ENCODE measurements at regions not wholly inside any gene's neighbourhood (a gene's known extent, or its start where the extent isn't known, plus 50 kb on each side); places are given as distances from the start of the nearest gene placed in this dataset.

DNA sequence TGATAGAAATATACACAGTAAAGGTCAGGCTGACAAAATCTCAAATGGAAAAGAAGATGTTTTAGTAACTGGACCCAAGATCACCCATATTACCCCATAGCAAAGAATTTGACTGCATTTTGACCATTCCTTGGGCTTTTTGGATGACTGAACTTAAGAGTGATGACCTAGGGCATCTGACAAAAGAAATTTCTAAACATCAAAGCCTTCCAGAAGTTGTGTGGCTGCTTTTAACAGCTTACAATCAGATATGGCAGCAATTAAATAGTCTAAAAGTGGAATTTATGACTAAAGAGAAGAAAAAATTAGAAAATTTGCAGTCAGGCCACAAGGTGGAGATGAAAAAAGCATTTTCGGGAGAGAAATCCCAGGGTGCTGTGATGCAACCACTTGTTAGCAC, 563.0 kb downstream of the RERGL start:
- H3K9me3 ChIP-seq (ENCODE audit: control insufficient read depth, insufficient read depth, low read length): peaks cover 4% of the 10 kb centered on the region; the same call in 1 of the 2 replicates
- TF ChIP-seq, protein P1, sequence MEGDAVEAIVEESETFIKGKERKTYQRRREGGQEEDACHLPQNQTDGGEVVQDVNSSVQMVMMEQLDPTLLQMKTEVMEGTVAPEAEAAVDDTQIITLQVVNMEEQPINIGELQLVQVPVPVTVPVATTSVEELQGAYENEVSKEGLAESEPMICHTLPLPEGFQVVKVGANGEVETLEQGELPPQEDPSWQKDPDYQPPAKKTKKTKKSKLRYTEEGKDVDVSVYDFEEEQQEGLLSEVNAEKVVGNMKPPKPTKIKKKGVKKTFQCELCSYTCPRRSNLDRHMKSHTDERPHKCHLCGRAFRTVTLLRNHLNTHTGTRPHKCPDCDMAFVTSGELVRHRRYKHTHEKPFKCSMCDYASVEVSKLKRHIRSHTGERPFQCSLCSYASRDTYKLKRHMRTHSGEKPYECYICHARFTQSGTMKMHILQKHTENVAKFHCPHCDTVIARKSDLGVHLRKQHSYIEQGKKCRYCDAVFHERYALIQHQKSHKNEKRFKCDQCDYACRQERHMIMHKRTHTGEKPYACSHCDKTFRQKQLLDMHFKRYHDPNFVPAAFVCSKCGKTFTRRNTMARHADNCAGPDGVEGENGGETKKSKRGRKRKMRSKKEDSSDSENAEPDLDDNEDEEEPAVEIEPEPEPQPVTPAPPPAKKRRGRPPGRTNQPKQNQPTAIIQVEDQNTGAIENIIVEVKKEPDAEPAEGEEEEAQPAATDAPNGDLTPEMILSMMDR (IDR thresholded peaks at IDR 0.05; ENCODE audit: low read depth, low read length): no peak
- CTCF ChIA-PET: no interaction called here
- no peak for DNase-seq (ENCODE audit: low read depth, low spot score)
- H3K27me3 ChIP-seq (ENCODE audit: control insufficient read depth, insufficient read depth, low read length): no peaks in the 10 kb centered on the region
- H3K4me3 ChIP-seq (ENCODE audit: low read depth, low read length): no peak overlapping the region
- POLR2A ChIA-PET: no interaction called here
- no peak overlapping the region for H3K27ac ChIP-seq (ENCODE audit: low read depth, low read length)

DNA sequence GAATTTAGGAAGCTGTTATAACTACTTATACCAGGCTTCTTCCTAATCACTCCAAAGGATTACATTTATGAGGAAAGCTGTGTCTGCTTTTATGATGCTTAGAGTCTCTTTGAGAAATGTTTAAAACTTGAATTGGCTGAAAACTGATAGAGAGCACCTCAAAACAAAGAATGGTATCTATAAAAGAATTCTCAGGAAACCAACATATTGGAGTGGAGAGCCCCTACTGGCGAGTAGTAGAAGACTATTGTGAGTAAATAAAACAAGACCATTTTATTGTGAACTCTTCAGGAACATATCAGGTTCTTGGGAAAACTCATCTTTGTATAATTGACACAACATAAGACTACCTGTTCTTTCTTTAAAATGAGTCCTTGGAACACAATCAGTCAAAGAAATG, 578.6 kb downstream of the RERGL start:
- Histone ChIP-seq H3K4me3 (ENCODE audit: low read depth, low read length) (no peak overlapping the region), H3K27ac (ENCODE audit: low read depth, low read length) (no peak overlapping the region), H3K27me3 (ENCODE audit: control insufficient read depth, insufficient read depth, low read length) (no peaks in the 10 kb centered on the region), H3K9me3 (ENCODE audit: control insufficient read depth, insufficient read depth, low read length) (peaks cover 7% of the 10 kb centered on the region)
- DNase-seq (ENCODE audit: low read depth, low spot score): no peak
- CTCF ChIA-PET: no interaction called here
- POLR2A ChIA-PET: no interaction called here
- TF ChIP-seq, protein P1 (IDR thresholded peaks at IDR 0.05; ENCODE audit: low read depth, low read length): no peak

DNA sequence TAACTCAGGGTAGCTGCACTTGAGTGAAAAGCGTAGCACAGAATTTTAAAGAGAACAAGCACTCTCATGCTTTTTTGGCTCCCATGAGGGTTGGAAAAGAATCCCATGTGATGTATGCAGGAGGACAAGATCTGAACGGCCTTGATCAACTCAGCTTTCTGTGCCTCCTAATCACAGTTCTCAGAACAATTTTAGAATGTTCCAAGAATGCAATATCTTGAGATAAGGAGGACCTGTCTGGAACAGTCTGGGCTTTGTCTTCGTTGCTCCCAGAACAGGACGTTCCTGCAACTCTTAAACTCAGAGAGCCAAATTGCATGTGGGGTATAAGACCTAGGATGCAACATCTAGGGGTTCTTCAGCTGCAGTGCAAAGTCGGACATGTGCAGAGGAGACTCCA, 582.7 kb downstream of the RERGL start:
- ChIA-PET POLR2A (no interaction called here), CTCF (no interaction called here)
- H3K4me3 ChIP-seq (ENCODE audit: low read depth, low read length): no peak overlapping the region
- H3K27me3 ChIP-seq (ENCODE audit: control insufficient read depth, insufficient read depth, low read length): no peaks in the 10 kb centered on the region
- TF ChIP-seq, protein P1 (IDR thresholded peaks at IDR 0.05; ENCODE audit: low read depth, low read length): no peak
- H3K27ac ChIP-seq (ENCODE audit: low read depth, low read length): no peak overlapping the region
- H3K9me3 ChIP-seq (ENCODE audit: control insufficient read depth, insufficient read depth, low read length): peaks cover 3% of the 10 kb centered on the region; the same call in 1 of the 2 replicates
- no peak for DNase-seq (ENCODE audit: low read depth, low spot score)

DNA sequence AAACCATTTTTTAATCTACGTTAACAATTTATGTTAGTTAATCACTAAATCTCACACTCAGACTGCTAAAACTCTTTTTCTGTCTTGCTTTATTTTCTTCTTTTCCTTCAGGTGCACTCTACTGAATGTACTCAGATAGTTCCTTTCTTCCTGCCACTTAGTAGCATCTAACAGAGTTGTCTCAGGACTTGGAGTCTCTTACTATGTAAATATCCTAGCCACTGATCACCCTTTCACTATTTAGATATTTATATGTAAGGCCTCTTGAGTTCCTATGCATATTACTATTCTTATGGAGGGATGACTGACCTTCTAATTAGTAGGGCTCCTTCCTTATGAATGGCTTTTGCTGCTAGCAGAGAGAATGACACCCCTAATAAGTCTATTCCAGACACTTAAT, 586.3 kb downstream of the RERGL start:
- no peak overlapping the region for H3K4me3 ChIP-seq (ENCODE audit: low read depth, low read length)
- H3K9me3 ChIP-seq (ENCODE audit: control insufficient read depth, insufficient read depth, low read length): peaks cover 3% of the 10 kb centered on the region; the same call in 1 of the 2 replicates
- ChIA-PET CTCF (no interaction called here), POLR2A (no interaction called here)
- H3K27ac ChIP-seq (ENCODE audit: low read depth, low read length): no peak overlapping the region
- DNase-seq (ENCODE audit: low read depth, low spot score): no peak
- H3K27me3 ChIP-seq (ENCODE audit: control insufficient read depth, insufficient read depth, low read length): no peaks in the 10 kb centered on the region
- TF ChIP-seq, protein P1 (IDR thresholded peaks at IDR 0.05; ENCODE audit: low read depth, low read length): no peak

DNA sequence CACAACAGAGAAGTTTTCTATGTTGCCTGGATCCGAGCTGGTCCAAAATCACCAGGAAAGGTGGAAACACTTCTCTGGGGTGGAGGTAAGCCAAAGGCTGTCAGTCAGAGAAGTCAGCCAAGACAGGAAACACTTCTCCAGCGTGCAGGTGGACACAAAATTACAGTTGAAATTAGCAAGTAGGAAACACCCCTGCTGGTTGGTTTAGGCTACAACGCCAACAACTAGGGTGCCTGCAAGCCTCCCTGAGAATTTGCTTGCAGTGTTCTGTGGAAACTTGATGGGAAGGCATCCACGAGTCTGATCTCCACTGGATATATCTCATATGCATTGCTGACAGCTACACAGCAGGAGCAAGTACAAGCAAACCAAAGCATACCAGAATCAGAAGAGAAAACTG, 600.5 kb downstream of the RERGL start:
- CTCF ChIA-PET: no interaction called here
- Histone ChIP-seq H3K4me3 (ENCODE audit: low read depth, low read length) (no peak overlapping the region), H3K27me3 (ENCODE audit: control insufficient read depth, insufficient read depth, low read length) (no peaks in the 10 kb centered on the region), H3K9me3 (ENCODE audit: control insufficient read depth, insufficient read depth, low read length) (peaks cover 4% of the 10 kb centered on the region; the same call in 1 of the 2 replicates), H3K27ac (ENCODE audit: low read depth, low read length) (no peak overlapping the region)
- POLR2A ChIA-PET: no interaction called here
- TF ChIP-seq, protein P1 (IDR thresholded peaks at IDR 0.05; ENCODE audit: low read depth, low read length): no peak
- no peak for DNase-seq (ENCODE audit: low read depth, low spot score)
